Right ventricle myocardium inferior (tissue), 1 donor: ENCODE measurements at regions not wholly inside any gene's neighbourhood (a gene's known extent, or its start where the extent isn't known, plus 50 kb on each side); places are given as distances from the start of the nearest gene placed in this dataset.
"Not testable (repeated sequence)": the region's sequence is repeated elsewhere in the genome, so short reads cannot be mapped to it uniquely, and the experiment has no call there.

Experiments
- ATAC-seq: fragments of 200-7000 bp; cut with Tn5 transposase; one replicate; pipeline ENCODE4 v1.9.1; 2020; ENCODE audit warnings: mild to moderate bottlenecking, moderate library complexity
- DNase-seq: peaks from one replicate; pipeline ENCODE4 v3.0.0; 2021; ENCODE audit errors: missing footprints
- intact Hi-C: fragments of 100-400 bp; cut with DNase I; formaldehyde crosslinking; loops from one replicate; pipeline ENCODE4 v1.11.0; 2022
- donor health status: DM: no; HTN: yes; CAD: no; lungs with severe emphysema.

DNA sequence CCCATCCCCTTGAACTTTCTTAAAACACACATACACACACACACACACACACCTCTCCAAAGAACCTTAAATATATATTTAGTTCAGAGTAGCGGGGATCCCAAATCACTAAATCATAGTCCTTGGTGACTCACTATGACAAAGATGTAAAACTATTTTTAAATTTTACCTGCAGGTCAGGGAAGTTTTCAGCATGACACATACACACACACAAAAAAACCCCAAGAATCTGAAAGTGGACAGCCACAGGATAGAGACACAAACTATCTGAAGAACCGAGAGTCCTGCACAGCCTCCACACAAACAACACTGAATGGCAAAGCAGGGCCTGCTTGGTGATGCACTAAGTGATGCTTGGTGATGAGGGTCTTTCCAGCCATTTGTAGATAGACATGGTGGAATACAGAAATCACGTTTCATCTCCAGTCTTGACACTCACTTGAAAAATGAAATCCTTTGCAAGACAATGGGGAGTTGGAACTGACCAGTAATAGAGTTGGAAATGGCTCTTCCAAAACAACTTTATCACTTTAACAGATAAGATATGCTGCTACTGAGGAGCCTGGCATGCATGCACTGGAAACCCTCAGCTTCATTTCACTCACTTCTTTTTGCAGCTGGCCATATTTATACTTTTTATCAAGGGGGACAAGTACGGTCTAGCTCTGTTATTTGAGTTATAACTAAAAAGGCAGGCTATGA is 307.3 kb downstream of the RAPGEF2 start:
- no peak for ATAC-seq
- no peak for DNase-seq
- intact Hi-C loops, result no loop called here

GRCh38 chr4:159410891-159411290 is 308.0 kb downstream of the RAPGEF2 start:
- DNase-seq (no peak), ATAC-seq (no peak)
- intact Hi-C loops, result no loop called here

- ATAC-seq (no peak), DNase-seq (no peak)
- intact Hi-C loops, result no loop called here
These were observed 310.5 kb downstream of the RAPGEF2 start for GRCh38 chr4:159413306-159413943.

DNA sequence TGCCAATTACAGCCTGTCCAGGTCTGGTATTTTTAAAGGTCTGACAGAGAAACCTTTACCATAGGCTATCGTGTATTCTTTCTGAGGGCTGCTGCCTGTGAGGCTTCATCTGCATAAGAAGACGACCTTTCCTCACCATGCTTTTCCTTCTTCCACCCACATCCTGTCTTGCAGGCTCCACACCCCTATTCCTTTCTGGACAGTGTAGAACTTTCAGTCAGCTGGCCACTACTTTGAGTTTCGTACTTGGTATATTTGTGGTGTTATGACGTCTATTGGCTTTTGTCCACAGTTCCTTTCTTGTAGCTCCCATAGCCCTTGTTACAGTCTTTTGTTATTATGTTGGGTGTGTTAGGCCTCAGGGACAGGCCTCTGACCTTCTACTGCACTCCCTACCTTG is 311.4 kb downstream of the RAPGEF2 start:
- intact Hi-C loops, result no loop called here
- DNase-seq (no peak), ATAC-seq (no peak)

DNA sequence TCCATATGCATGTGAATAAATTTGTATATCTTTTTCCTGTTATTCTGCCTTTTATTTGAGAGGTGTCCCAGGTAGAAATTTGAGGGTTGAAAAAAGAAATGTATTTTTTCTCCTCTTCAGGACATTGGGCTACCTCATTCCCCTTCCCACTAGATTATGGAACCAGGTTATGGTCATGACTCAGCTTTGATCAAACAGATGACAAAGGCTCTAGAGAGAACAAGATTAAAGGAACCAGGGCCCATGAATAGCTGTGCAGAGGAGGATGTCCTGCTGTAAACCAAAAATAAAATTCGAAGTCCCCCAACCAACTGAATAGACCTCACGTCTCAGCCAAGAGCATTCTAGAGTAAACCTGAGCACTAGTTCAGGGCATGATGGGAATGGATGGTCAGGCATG is 313.2 kb downstream of the RAPGEF2 start:
- intact Hi-C loops, result no loop called here
- ATAC-seq, result no peak

DNA sequence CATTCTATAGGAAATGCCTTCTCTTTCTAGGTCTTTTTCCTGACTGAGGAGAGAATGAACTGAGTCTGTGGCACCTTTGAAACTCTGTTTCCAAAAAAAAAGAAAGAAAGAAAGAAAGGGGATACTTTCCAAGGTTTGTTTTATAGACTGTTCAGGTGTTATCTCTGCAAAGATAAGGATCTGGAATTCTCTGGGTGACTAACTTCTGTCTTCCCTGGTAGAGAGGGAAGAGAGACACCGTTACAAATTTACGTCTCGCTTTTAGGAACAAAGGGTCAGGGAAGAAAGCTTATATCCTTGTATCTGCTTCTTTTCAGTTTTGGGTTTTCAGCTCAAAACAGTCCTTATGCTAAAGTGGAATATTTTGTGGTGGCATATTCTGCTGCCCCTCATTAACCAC is 314.1 kb downstream of the RAPGEF2 start:
- intact Hi-C loops, result no loop called here
- ATAC-seq (no peak), DNase-seq (no peak)

More for the DNA sequence above, 313.2 kb downstream of the RAPGEF2 start:
- no peak for DNase-seq

DNA sequence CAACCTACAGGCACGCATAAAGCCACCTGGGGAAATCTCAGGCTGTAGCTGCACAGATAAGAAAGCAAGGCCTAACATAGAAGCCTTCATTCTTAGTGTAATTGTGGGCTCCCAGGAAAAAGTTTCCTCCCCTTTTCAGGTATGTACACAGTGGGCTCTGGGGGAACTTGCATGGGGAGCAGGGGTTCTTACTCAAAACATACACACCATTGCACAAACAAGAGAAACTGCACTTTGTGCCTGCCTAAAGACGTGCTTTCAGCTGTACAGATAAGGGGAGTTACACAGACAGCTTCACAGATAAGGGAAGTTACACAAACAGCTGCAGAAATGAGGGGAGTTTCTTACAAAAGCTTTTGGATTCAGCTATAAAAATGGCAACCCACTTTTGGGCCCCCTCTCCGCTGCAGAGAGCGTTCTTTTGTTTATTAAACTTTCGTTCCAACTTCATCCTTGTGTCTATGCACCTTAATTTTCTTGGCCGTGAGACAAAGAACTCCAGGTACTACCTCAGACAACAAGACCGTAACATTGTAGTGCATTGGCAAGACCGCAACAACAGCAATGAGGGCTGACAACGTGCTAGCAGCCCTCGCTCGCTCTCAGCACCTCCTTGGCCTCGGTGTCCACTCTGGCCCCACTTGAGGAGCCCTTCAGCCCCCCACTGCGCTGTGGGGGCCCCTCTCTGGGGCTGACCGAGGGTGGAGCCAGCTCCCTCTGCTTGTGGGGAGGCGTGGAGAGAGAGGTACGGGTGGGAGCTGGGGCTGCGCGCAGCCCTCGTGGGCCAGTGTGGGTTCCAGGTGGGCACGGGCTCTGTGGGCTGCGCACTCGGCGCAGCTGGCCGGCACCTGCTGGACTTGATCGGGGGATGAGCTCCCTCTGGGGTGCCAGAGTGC is 317.5 kb downstream of the RAPGEF2 start:
- intact Hi-C loops, result no loop called here
- ATAC-seq (no peak), DNase-seq (no peak)

GRCh38 chr4:159421058-159421419 is 318.2 kb downstream of the RAPGEF2 start:
- ATAC-seq, intact Hi-C loops: not testable (repeated sequence)

DNA sequence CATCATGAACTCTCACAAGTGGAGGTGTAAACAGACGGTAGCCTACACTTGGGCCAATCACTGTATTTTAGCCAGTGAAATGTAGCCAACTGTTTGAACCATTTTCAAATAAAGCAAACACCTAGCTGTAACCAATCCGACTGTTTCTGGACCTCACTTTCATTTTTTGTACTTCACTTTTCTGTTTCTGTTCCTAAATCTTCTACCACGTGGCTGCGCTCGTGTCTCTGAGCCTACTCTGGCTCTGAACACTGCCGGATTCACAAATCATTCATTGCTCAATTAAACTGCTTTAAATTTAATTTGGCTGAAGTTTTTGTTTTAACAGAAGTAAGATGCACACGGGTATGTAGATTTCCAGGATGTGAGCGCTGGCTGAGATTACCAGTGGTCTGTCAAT is 319.1 kb downstream of the RAPGEF2 start:
- intact Hi-C loops, result no loop called here
- ATAC-seq, result no peak

More at GRCh38 chr4:159421058-159421419, 318.2 kb downstream of the RAPGEF2 start:
- DNase-seq, result not testable (repeated sequence)

DNA sequence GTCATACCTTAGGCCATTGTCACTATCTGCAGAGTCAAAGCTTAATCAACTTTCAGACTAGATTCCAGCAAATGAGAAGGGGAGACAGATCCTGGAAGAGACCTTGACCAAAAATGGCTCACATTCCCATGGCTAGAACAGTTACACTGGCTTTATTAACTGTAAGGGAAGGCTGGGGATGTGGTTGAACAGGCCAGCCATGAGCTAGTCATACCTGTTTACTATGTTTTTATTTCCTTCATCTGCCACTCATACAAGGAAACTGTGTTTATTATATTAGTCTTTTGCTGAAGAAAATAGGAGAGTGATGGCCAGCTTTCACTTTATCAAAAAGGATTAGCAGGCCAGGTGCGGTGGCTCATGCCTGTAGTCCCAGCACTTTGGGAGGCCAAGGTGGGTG is 319.7 kb downstream of the RAPGEF2 start:
- no peak for ATAC-seq
- intact Hi-C loops, result no loop called here
- DNase-seq, result no peak

More for the DNA sequence above, 319.1 kb downstream of the RAPGEF2 start:
- no peak for DNase-seq

GRCh38 chr4:159425737-159426305 is 322.9 kb downstream of the RAPGEF2 start:
- no peak for ATAC-seq
- intact Hi-C loops, result no loop called here
- no peak for DNase-seq

DNA sequence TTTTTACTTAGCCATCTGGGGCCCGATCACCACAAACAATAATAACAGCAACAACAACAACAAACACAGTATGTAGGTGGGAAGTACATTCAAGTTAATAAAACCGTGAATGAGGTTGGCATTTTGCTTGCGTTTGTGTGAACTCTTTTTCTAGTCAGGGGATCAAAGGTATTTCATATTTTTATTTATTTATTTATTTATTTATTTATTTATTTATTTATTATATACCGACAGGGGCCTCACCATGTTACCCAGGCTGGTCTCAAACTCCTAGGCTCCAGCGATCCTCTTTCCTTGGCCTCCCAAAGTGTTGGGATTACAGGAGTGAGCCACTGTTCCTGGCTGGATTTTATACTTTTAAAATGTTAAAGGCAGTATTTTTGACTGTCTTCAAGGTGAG is 325.4 kb downstream of the RAPGEF2 start:
- no peak for ATAC-seq
- intact Hi-C loops, result no loop called here
- DNase-seq, result no peak

DNA sequence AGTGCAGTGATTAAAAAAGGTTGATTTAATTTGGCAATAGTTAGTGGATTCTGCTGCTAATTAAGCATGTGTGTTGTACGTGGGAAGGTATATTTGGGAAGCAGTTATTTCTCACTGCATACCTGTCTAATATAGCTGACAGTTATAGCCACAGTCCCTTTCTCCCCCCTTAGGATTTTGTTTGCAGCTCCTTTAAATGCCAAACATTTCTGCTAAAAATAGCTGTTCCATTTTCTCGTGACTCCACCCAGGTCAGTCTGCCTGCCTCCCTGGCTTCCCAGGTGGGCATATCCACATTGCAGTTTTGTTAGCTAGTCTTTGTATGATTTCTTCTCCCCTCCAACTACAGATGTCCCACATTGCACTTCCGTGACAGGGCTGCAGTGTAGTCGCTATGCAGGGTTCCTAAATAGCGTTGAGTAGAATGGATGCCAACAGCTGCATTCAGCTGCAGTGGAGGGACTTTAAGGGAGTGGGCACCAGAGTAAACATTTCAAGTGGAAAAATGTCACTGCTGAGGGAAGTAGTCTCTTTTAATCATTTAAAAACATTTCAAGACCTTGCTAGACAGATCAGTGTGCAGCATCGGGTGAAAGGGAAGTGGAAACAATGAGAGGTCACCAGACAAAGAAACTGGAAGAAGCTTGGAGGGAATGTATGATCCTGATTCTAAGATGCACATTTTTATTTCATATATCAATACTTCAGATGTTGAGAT is 326.3 kb downstream of the RAPGEF2 start:
- intact Hi-C loops, result no loop called here

GRCh38 chr4:159429693-159430035 is 326.8 kb downstream of the RAPGEF2 start:
- peak; percentile 8 for ATAC-seq
- DNase-seq, result no peak
- intact Hi-C loops, result no loop called here

More for the DNA sequence above, 326.3 kb downstream of the RAPGEF2 start:
- ATAC-seq (peak; percentile 76), DNase-seq (no peak)

- DNase-seq (no peak), ATAC-seq (no peak)
- intact Hi-C loops, result no loop called here
These were observed 328.0 kb downstream of the RAPGEF2 start for GRCh38 chr4:159430896-159431295.

DNA sequence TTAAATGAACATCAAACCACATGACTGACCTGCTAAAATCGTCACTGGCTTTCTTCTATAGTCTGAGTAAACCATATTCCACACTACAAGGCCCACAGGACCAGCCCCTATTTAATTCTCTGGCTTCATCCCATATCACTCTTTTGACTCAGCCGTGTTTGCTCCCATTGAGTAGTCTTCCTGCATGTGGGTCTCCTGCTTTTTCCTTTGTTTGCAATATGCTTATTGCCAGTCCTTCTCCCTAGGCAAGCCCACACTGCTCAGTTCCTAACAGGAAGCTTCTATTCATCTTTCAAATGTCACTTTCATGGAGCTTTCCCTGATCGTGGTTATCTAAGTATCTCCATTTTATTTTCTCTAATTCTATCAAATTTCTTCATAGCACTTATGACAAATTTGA is 329.6 kb downstream of the RAPGEF2 start:
- ATAC-seq (no peak), DNase-seq (no peak)
- intact Hi-C loops, result no loop called here

GRCh38 chr4:159433337-159433736 is 330.5 kb downstream of the RAPGEF2 start:
- no peak for ATAC-seq

GRCh38 chr4:159434114-159434870 is 331.4 kb downstream of the RAPGEF2 start:
- DNase-seq (no peak), ATAC-seq (no peak)
- intact Hi-C loops, result no loop called here

More at GRCh38 chr4:159433337-159433736, 330.5 kb downstream of the RAPGEF2 start:
- intact Hi-C loops, result no loop called here
- no peak for DNase-seq
